Fibroblast of peridontal ligament (primary cell): ENCODE measurements at regions not wholly inside any gene's neighbourhood (a gene's known extent, or its start where the extent isn't known, plus 50 kb on each side); places are given as distances from the start of the nearest gene placed in this dataset.
"Not testable (repeated sequence)": the region's sequence is repeated elsewhere in the genome, so short reads cannot be mapped to it uniquely, and the experiment has no call there.

Experiments used
- DNase-seq: peaks from one replicate; pipeline ENCODE4 v3.0.0-alpha.2; 2010; ENCODE audit errors: extremely low read depth

- DNase-seq: not testable (repeated sequence)
Observed at GRCh38 chr5:52165806-52166205, 621.9 kb upstream of the ITGA1 start.

- DNase-seq: no peak
Observed at GRCh38 chr5:52173133-52173532, 614.6 kb upstream of the ITGA1 start.

DNA sequence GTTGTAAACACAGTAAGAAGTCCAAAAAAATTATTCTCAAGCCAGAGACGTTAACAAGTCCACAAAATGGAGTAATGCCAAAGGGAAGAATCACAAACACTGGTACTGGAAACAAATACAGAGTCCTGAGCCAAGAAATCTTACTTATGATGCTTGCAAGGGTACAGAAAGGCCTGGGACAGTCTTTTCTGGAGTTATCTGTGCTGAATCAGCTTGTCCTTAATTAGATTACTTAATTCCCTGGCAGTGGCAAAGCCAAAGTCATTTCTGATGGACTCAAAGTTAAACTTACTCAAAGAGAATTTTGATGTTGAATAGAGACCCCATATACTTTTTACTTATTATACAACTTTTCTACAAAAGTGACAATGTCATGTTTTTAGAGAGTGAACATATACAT lies 610.5 kb upstream of the ITGA1 start:
- DNase-seq: no peak

DNA sequence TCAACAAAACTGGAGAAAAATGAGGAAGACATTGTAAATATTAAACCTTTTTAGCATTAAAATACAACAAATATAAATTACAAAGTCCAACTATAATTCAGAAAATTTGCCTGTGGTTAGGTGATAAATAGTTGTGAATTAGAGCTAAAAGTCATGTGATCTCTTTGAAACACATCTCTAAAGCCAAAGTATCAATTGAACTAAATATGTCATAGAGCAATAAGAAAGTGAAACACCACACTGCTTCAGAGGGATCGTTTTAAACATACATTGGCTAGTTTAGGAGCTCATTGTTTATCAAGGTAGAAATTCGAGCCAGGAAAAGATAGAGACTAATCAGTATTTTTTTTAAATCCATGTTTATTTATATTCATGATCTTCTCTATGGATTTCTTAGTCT lies 606.3 kb upstream of the ITGA1 start:
- DNase-seq: no peak

DNA sequence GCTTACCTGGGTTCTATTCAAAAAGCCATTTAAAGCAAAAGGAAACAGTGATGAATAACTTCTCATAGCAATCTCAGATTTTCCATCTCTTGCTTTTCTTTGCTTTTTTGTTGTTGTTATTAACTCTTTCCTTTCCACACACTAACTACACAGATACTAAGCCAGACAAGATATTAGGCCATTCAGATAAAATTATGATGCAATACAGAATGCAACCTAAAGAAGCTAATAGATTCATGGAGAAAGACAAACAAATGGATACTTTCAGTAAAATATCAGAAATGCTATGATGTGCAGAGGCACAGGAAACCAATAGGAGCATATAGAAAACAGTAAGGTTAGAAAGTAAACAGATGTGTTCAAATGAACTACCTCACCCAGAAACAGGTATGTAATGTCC lies 597.0 kb upstream of the ITGA1 start:
- DNase-seq: no peak

DNA sequence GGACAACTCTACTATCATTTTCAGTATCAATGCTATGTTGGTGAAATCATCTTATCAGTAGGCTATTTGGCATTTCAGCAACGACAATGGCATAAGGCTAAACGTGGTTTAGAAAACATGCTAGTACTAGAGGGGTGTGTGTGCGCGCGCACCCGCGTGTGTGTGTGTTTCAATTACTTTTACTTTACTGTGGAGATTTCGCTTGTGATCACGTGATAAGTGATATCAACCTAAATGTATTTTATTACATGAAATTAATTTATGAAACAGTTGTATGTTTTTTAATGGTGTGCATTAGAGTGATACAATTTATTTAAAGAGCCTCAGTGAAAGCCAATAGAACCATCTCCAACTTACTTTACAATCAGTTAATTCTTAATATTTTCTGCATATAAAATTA lies 587.9 kb upstream of the ITGA1 start:
- no peak for DNase-seq

GRCh38 chr5:52202256-52202655 lies 585.5 kb upstream of the ITGA1 start:
- no peak for DNase-seq

- no peak for DNase-seq
Observed at GRCh38 chr5:52204310-52204709, 583.4 kb upstream of the ITGA1 start.
